Calu3 (cell line): ENCODE measurements at regions not wholly inside any gene's neighbourhood (a gene's known extent, or its start where the extent isn't known, plus 50 kb on each side); places are given as distances from the start of the nearest gene placed in this dataset.

ENCODE experiments used
- BruUV-seq: library from RNA; stranded (reverse); fragments of 400-500 nt; replicated peaks from 2 replicates; lab custom pipeline; 2021; lab: Mats Ljungman, UMichigan
- CTCF ChIA-PET: fragments of 300-600 bp; sonication (Branson Sonifier 250); formaldehyde crosslinking; loops from one replicate; lab custom pipeline; 2022; ENCODE audit warnings: antibody characterized with exemption; lab: Charles Lee
- DNase-seq: peaks from one replicate; pipeline ENCODE4 v3.0.0; 2022
- H3K27ac Mint-ChIP-seq: one replicate; pipeline ENCODE4 v1.8.0; 2022; ENCODE audit warnings: mixed read lengths; ENCODE audit not compliant: unreplicated experiment
- H3K27me3 Mint-ChIP-seq: one replicate; pipeline ENCODE4 v1.8.0; 2022; ENCODE audit warnings: mixed read lengths; ENCODE audit not compliant: unreplicated experiment
- H3K36me3 Mint-ChIP-seq: one replicate; pipeline ENCODE4 v1.8.0; 2022; ENCODE audit warnings: mild to moderate bottlenecking, moderate library complexity, mixed read lengths; ENCODE audit not compliant: insufficient read depth, unreplicated experiment
- H3K4me1 Mint-ChIP-seq: one replicate; pipeline ENCODE4 v1.8.0; 2022; ENCODE audit warnings: mild to moderate bottlenecking, low read depth, mixed read lengths; ENCODE audit not compliant: unreplicated experiment
- H3K4me3 Mint-ChIP-seq: one replicate; pipeline ENCODE4 v1.8.0; 2022; ENCODE audit warnings: mild to moderate bottlenecking, low read depth, moderate library complexity, mixed read lengths; ENCODE audit not compliant: unreplicated experiment
- H3K9me3 Mint-ChIP-seq: one replicate; pipeline ENCODE4 v1.8.0; 2022; ENCODE audit warnings: low read depth, mixed read lengths; ENCODE audit not compliant: unreplicated experiment
- intact Hi-C: fragments of 100-400 bp; cut with micrococcal nuclease; formaldehyde crosslinking; loops from one replicate; pipeline ENCODE4 v1.10.0; 2022; ENCODE audit not compliant: unreplicated experiment
- TF ChIP-seq, protein P1 (sequence below): fragments of 200-600 bp; IDR thresholded peaks from one replicate; pipeline ENCODE4 v1.8.0; 2022; ENCODE audit warnings: antibody characterized with exemption; ENCODE audit not compliant: unreplicated experiment

- no peaks in the 10 kb centered on the region for H3K36me3 Mint-ChIP-seq
- H3K4me3 Mint-ChIP-seq = no peak overlapping the region
- peaks cover 15% of the 10 kb centered on the region for H3K9me3 Mint-ChIP-seq
- H3K27ac Mint-ChIP-seq = no peak overlapping the region
- TF ChIP-seq, protein P1, sequence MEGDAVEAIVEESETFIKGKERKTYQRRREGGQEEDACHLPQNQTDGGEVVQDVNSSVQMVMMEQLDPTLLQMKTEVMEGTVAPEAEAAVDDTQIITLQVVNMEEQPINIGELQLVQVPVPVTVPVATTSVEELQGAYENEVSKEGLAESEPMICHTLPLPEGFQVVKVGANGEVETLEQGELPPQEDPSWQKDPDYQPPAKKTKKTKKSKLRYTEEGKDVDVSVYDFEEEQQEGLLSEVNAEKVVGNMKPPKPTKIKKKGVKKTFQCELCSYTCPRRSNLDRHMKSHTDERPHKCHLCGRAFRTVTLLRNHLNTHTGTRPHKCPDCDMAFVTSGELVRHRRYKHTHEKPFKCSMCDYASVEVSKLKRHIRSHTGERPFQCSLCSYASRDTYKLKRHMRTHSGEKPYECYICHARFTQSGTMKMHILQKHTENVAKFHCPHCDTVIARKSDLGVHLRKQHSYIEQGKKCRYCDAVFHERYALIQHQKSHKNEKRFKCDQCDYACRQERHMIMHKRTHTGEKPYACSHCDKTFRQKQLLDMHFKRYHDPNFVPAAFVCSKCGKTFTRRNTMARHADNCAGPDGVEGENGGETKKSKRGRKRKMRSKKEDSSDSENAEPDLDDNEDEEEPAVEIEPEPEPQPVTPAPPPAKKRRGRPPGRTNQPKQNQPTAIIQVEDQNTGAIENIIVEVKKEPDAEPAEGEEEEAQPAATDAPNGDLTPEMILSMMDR = no peak
- no TSS peak for BruUV-seq
- no peaks in the 10 kb centered on the region for H3K27me3 Mint-ChIP-seq
- DNase-seq = no peak
- CTCF ChIA-PET = no interaction called here
- no peaks in the 10 kb centered on the region for H3K4me1 Mint-ChIP-seq
- intact Hi-C loops = no loop called here
Observed at GRCh38 chr14:98501836-98502235, 770.2 kb downstream of the BCL11B start.

DNA sequence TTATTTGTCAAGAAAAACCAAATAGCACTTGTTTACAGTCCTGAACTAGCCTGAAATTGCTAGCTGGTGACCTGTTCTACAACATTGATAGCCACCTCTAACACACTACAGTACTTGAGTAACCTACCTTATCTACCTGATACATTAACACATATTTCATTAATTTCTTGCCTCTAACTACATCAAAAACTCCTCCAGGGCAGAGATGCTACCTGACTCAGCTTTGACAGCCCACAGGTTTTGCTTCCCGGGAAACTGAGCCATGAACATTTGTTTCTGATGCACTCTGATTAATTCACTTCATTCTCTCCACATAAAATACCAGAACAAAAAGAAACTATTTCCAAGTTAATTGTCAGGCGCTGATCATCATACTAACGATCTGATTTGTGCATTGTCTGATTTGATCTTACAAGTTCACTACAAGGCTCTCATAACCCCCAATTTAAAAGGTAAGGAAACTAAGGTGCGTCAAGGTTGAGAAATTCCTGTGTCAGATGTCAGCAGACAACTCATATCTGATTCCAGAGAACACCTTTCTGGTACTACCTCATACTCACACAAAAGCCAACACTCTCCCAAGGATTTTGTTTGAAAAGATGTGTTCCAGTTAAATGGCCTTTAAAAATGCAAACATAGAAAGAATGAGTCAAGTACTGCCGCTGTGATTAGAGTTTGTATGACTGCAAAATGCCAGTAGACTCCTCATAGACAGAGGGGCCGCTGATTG, 768.7 kb downstream of the BCL11B start:
- H3K27me3 Mint-ChIP-seq = no peaks in the 10 kb centered on the region
- no peak overlapping the region for H3K4me3 Mint-ChIP-seq
- H3K9me3 Mint-ChIP-seq = peaks cover 18% of the 10 kb centered on the region
- intact Hi-C loops = no loop called here
- no peaks in the 10 kb centered on the region for H3K4me1 Mint-ChIP-seq
- no peak for DNase-seq
- CTCF ChIA-PET = no interaction called here
- BruUV-seq = no TSS peak
- H3K36me3 Mint-ChIP-seq = no peaks in the 10 kb centered on the region
- no peak overlapping the region for H3K27ac Mint-ChIP-seq
- TF ChIP-seq, protein P1 = no peak

DNA sequence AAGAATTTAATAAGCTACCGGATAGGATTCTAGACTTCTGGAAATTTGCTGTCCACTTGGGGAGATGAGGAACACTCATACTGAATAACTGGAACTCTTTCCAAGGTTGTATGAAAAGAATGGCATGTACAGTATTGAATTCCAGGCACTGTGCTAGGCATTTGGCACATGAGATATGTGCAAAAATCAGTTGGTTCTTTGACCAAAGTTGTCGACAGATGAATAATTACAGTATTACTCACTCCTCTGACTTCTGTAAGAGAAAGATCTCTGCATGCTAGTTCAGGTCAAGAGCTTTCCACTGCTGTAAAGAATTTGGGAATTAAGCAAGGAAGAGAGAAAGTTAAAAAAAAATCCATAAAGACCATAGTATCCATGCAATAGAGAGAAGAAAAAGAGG, 764.7 kb downstream of the BCL11B start:
- DNase-seq = no peak
- CTCF ChIA-PET = no interaction called here
- Mint-ChIP-seq H3K4me1 (no peaks in the 10 kb centered on the region), H3K9me3 (peaks cover 18% of the 10 kb centered on the region), H3K27me3 (no peaks in the 10 kb centered on the region), H3K36me3 (no peaks in the 10 kb centered on the region), H3K27ac (no peak overlapping the region), H3K4me3 (no peak overlapping the region)
- intact Hi-C loops = no loop called here
- TF ChIP-seq, protein P1 = no peak
- no TSS peak for BruUV-seq

DNA sequence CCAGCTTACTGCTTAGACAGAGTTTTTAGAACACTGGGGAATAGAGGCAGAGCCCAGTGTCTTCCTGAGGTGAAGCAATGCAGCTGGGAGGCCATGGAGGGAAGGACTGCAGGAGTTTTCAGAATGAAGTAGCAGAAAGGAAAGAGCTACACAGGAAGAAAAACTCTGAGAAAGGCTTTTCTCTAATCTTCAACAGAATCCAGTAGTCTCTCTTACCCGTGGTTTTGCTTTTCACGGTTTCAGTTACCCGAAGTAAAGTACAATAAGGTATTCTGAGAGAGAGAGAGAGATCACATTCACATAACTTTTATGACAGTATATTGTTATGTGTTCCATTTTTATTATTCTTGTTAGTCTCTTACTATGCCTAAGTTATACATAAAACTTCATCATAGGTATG, 761.6 kb downstream of the BCL11B start:
- CTCF ChIA-PET = interaction anchor here (0.6 kb wide), 1 partner anchor 789 kb away, joined by 3 read pairs; no protein-coding TSS in a partner anchor
- Mint-ChIP-seq H3K27ac (no peak overlapping the region), H3K4me3 (no peak overlapping the region), H3K36me3 (no peaks in the 10 kb centered on the region), H3K27me3 (no peaks in the 10 kb centered on the region), H3K4me1 (no peaks in the 10 kb centered on the region), H3K9me3 (peaks cover 15% of the 10 kb centered on the region)
- no TSS peak for BruUV-seq
- DNase-seq = no peak
- TF ChIP-seq, protein P1 = no peak
- intact Hi-C loops = no loop called here
